Stimulated activated CD8-positive, alpha-beta memory T cell treated with anti-CD3 and anti-CD28 coated beads, Interleukin-15, amount 100 ng/mL, for 4 hours (primary cell): ENCODE measurements at regions not wholly inside any gene's neighbourhood (a gene's known extent, or its start where the extent isn't known, plus 50 kb on each side); places are given as distances from the start of the nearest gene placed in this dataset.

ENCODE experiments used
- DNase-seq, 2 donors: peaks; one replicate each; pipeline ENCODE4 v3.0.0-alpha.2; 2020; ENCODE audit warnings: low read depth in 2 of 2

GRCh38 chr19:32101206-32101605, 244.2 kb upstream of the ZNF507 start:
- no peak for DNase-seq

GRCh38 chr19:32103541-32103940, 241.9 kb upstream of the ZNF507 start:
- DNase-seq = no peak

GRCh38 chr19:32104153-32104849, 241.1 kb upstream of the ZNF507 start:
- no peak for DNase-seq

- no peak for DNase-seq
Observed at GRCh38 chr19:32104850-32105235, 240.6 kb upstream of the ZNF507 start.

- no peak for DNase-seq
Observed at GRCh38 chr19:32105527-32106310, 239.7 kb upstream of the ZNF507 start.

- DNase-seq = no peak
Observed at GRCh38 chr19:32122258-32122657, 223.2 kb upstream of the ZNF507 start.

GRCh38 chr19:32123355-32123940, 222.0 kb upstream of the ZNF507 start:
- no peak for DNase-seq

- no peak for DNase-seq
Observed at GRCh38 chr19:32124585-32124984, 220.8 kb upstream of the ZNF507 start.

GRCh38 chr19:32129141-32129540, 216.3 kb upstream of the ZNF507 start:
- DNase-seq = no peak

- DNase-seq = no peak
Observed at GRCh38 chr19:32130332-32130731, 215.1 kb upstream of the ZNF507 start.

GRCh38 chr19:32131005-32131404, 214.4 kb upstream of the ZNF507 start:
- no peak for DNase-seq

- no peak for DNase-seq
Observed at GRCh38 chr19:32138416-32138815, 207.0 kb upstream of the ZNF507 start.

GRCh38 chr19:32141840-32142511, 203.4 kb upstream of the ZNF507 start:
- no peak for DNase-seq

- no peak for DNase-seq
Observed at GRCh38 chr19:32146664-32147063, 198.7 kb upstream of the ZNF507 start.

- DNase-seq = no peak
Observed at GRCh38 chr19:32150605-32151004, 194.8 kb upstream of the ZNF507 start.

- DNase-seq = no peak
Observed at GRCh38 chr19:32154418-32154817, 191.0 kb upstream of the ZNF507 start.

GRCh38 chr19:32164384-32164992, 180.9 kb upstream of the ZNF507 start:
- DNase-seq = no peak

- no peak for DNase-seq
Observed at GRCh38 chr19:32165141-32165540, 180.3 kb upstream of the ZNF507 start.

GRCh38 chr19:32165750-32166149, 179.7 kb upstream of the ZNF507 start:
- no peak for DNase-seq

- DNase-seq = no peak
Observed at GRCh38 chr19:32166238-32166637, 179.2 kb upstream of the ZNF507 start.

- DNase-seq = no peak
Observed at GRCh38 chr19:32168111-32168510, 177.3 kb upstream of the ZNF507 start.

GRCh38 chr19:32168606-32169005, 176.8 kb upstream of the ZNF507 start:
- DNase-seq = no peak
